Mucosa of rectum (tissue), 2 donors: ENCODE measurements at regions not wholly inside any gene's neighbourhood (a gene's known extent, or its start where the extent isn't known, plus 50 kb on each side); places are given as distances from the start of the nearest gene placed in this dataset.
"Not testable (repeated sequence)": the region's sequence is repeated elsewhere in the genome, so short reads cannot be mapped to it uniquely, and the experiment has no call there.

Source experiments
- H3K27ac ChIP-seq, 2 donors: one replicate each; pipeline ENCODE4 v1.7.0; 2013; ENCODE audit warnings: inconsistent platforms in 2 of 2, low read depth in 2 of 2, low read length in 2 of 2
- H3K27me3 ChIP-seq, 2 donors: one replicate each; pipeline ENCODE4 v1.7.0; 2013; ENCODE audit warnings: low read length in 2 of 2; ENCODE audit not compliant: control insufficient read depth in 2 of 2, insufficient read depth in 2 of 2
- H3K36me3 ChIP-seq, 2 donors: one replicate each; pipeline ENCODE4 v1.7.0; 2013; ENCODE audit warnings: low read length in 2 of 2; ENCODE audit not compliant: control insufficient read depth in 2 of 2, insufficient read depth in 2 of 2
- H3K4me1 ChIP-seq, 2 donors: one replicate each; pipeline ENCODE4 v1.7.0; 2013; ENCODE audit warnings: low read length in 2 of 2, mild to moderate bottlenecking in 1 of 2; ENCODE audit not compliant: control insufficient read depth in 2 of 2, insufficient read depth in 2 of 2
- H3K4me3 ChIP-seq, 2 donors: one replicate each; pipeline ENCODE4 v1.7.0; 2013; ENCODE audit warnings: low read length in 2 of 2
- H3K9ac ChIP-seq, 2 donors: one replicate each; pipeline ENCODE4 v1.7.0; 2013; ENCODE audit warnings: low read length in 2 of 2, low read depth in 1 of 2, mild to moderate bottlenecking in 1 of 2
- H3K9me3 ChIP-seq, 2 donors: one replicate each; pipeline ENCODE4 v1.7.0; 2013; ENCODE audit warnings: low read length in 2 of 2; ENCODE audit not compliant: control insufficient read depth in 2 of 2
- donor health status: healthy.
- donor health status: Normal muscosa, but diverticular disease.

- no peak overlapping the region for H3K9ac ChIP-seq
- H3K4me1 ChIP-seq: no peaks in the 10 kb centered on the region
- H3K4me3 ChIP-seq: no peak overlapping the region
- no peak overlapping the region for H3K27ac ChIP-seq
- no peaks in the 10 kb centered on the region for H3K36me3 ChIP-seq
- H3K9me3 ChIP-seq: no peaks in the 10 kb centered on the region
- H3K27me3 ChIP-seq: no peaks in the 10 kb centered on the region
Measured at GRCh38 chr2:117349687-117350086, 464.8 kb upstream of the DDX18 start.

- Histone ChIP-seq H3K9me3 (no peaks in the 10 kb centered on the region), H3K27me3 (no peaks in the 10 kb centered on the region), H3K27ac (no peak overlapping the region), H3K36me3 (no peaks in the 10 kb centered on the region), H3K4me3 (no peak overlapping the region), H3K4me1 (no peaks in the 10 kb centered on the region), H3K9ac (no peak overlapping the region)
Measured at GRCh38 chr2:117351396-117351795, 463.1 kb upstream of the DDX18 start.

GRCh38 chr2:117359266-117359914 lies 455.1 kb upstream of the DDX18 start:
- H3K9ac ChIP-seq: no peak overlapping the region
- H3K4me3 ChIP-seq: no peak overlapping the region
- no peaks in the 10 kb centered on the region for H3K36me3 ChIP-seq
- no peak overlapping the region for H3K27ac ChIP-seq
- no peaks in the 10 kb centered on the region for H3K27me3 ChIP-seq
- no peaks in the 10 kb centered on the region for H3K4me1 ChIP-seq
- no peaks in the 10 kb centered on the region for H3K9me3 ChIP-seq

- no peaks in the 10 kb centered on the region for H3K4me1 ChIP-seq
- H3K27me3 ChIP-seq: no peaks in the 10 kb centered on the region
- H3K4me3 ChIP-seq: no peak overlapping the region
- no peaks in the 10 kb centered on the region for H3K36me3 ChIP-seq
- H3K27ac ChIP-seq: no peak overlapping the region
- H3K9ac ChIP-seq: no peak overlapping the region
- H3K9me3 ChIP-seq: no peaks in the 10 kb centered on the region
Measured at GRCh38 chr2:117360586-117360985, 453.9 kb upstream of the DDX18 start.

GRCh38 chr2:117378653-117379052 lies 435.8 kb upstream of the DDX18 start:
- Histone ChIP-seq H3K4me3 (no peak overlapping the region), H3K9me3 (no peaks in the 10 kb centered on the region), H3K27me3 (no peaks in the 10 kb centered on the region), H3K4me1 (no peaks in the 10 kb centered on the region), H3K27ac (no peak overlapping the region), H3K9ac (no peak overlapping the region), H3K36me3 (no peaks in the 10 kb centered on the region)

GRCh38 chr2:117379928-117380327 lies 434.6 kb upstream of the DDX18 start:
- no peaks in the 10 kb centered on the region for H3K27me3 ChIP-seq
- H3K27ac ChIP-seq: no peak overlapping the region
- H3K4me3 ChIP-seq: no peak overlapping the region
- H3K36me3 ChIP-seq: no peaks in the 10 kb centered on the region
- no peaks in the 10 kb centered on the region for H3K9me3 ChIP-seq
- H3K9ac ChIP-seq: no peak overlapping the region
- H3K4me1 ChIP-seq: no peaks in the 10 kb centered on the region

- not testable (repeated sequence) for H3K27me3 ChIP-seq, H3K27ac ChIP-seq, H3K4me3 ChIP-seq, H3K36me3 ChIP-seq, H3K4me1 ChIP-seq, H3K9ac ChIP-seq, H3K9me3 ChIP-seq
Measured at GRCh38 chr2:117383997-117384396, 430.5 kb upstream of the DDX18 start.

GRCh38 chr2:117396161-117396560 lies 418.3 kb upstream of the DDX18 start:
- Histone ChIP-seq H3K27ac (no peak overlapping the region), H3K9ac (no peak overlapping the region), H3K36me3 (no peaks in the 10 kb centered on the region), H3K4me1 (no peaks in the 10 kb centered on the region), H3K4me3 (no peak overlapping the region), H3K27me3 (no peaks in the 10 kb centered on the region), H3K9me3 (no peaks in the 10 kb centered on the region)

GRCh38 chr2:117401582-117401981 lies 412.9 kb upstream of the DDX18 start:
- H3K9ac ChIP-seq: no peak overlapping the region
- H3K27ac ChIP-seq: no peak overlapping the region
- no peak overlapping the region for H3K4me3 ChIP-seq
- no peaks in the 10 kb centered on the region for H3K9me3 ChIP-seq
- no peaks in the 10 kb centered on the region for H3K27me3 ChIP-seq
- no peaks in the 10 kb centered on the region for H3K4me1 ChIP-seq
- no peaks in the 10 kb centered on the region for H3K36me3 ChIP-seq

GRCh38 chr2:117406443-117406842 lies 408.0 kb upstream of the DDX18 start:
- H3K9ac ChIP-seq: no peak overlapping the region
- no peaks in the 10 kb centered on the region for H3K36me3 ChIP-seq
- H3K4me3 ChIP-seq: no peak overlapping the region
- H3K27me3 ChIP-seq: no peaks in the 10 kb centered on the region
- no peaks in the 10 kb centered on the region for H3K4me1 ChIP-seq
- no peaks in the 10 kb centered on the region for H3K9me3 ChIP-seq
- H3K27ac ChIP-seq: no peak overlapping the region

- Histone ChIP-seq H3K4me3 (no peak overlapping the region), H3K27ac (no peak overlapping the region), H3K9me3 (no peaks in the 10 kb centered on the region), H3K27me3 (no peaks in the 10 kb centered on the region), H3K4me1 (no peaks in the 10 kb centered on the region), H3K36me3 (no peaks in the 10 kb centered on the region), H3K9ac (no peak overlapping the region)
Measured at GRCh38 chr2:117407746-117408145, 406.7 kb upstream of the DDX18 start.
